Activated CD4-positive, alpha-beta T cell treated with anti-CD3 and anti-CD28 coated beads, Interleukin-2, amount 50 U/mL, for 24 hours (primary cell): ENCODE measurements at regions not wholly inside any gene's neighbourhood (a gene's known extent, or its start where the extent isn't known, plus 50 kb on each side); places are given as distances from the start of the nearest gene placed in this dataset.
"Not testable (repeated sequence)": the region's sequence is repeated elsewhere in the genome, so short reads cannot be mapped to it uniquely, and the experiment has no call there.

Experiments used
- DNase-seq, 2 donors: peaks; one replicate each; pipeline ENCODE4 v3.0.0-alpha.2; 2020; ENCODE audit warnings: low read depth in 1 of 2, low spot score in 1 of 2

- not testable (repeated sequence) for DNase-seq
Observed at GRCh38 chr1:25007390-25008191, 77.5 kb upstream of the RUNX3 start.

GRCh38 chr1:25006770-25007169 lies 76.7 kb upstream of the RUNX3 start:
- DNase-seq = no peak

GRCh38 chr1:25004355-25004754 lies 74.3 kb upstream of the RUNX3 start:
- no peak for DNase-seq

- no peak for DNase-seq
Observed at GRCh38 chr1:25003457-25004190, 73.5 kb upstream of the RUNX3 start.

- no peak for DNase-seq
Observed at GRCh38 chr1:25003000-25003399, 72.9 kb upstream of the RUNX3 start.

- DNase-seq = no peak
Observed at GRCh38 chr1:25001125-25001915, 71.2 kb upstream of the RUNX3 start.

GRCh38 chr1:24999906-25000305 lies 69.8 kb upstream of the RUNX3 start:
- DNase-seq = no peak

GRCh38 chr1:24999426-24999825 lies 69.3 kb upstream of the RUNX3 start:
- no peak for DNase-seq

- DNase-seq = no peak
Observed at GRCh38 chr1:24998563-24999245, 68.6 kb upstream of the RUNX3 start.

GRCh38 chr1:24996983-24997893 lies 67.2 kb upstream of the RUNX3 start:
- DNase-seq = no peak

GRCh38 chr1:24996456-24996855 lies 66.4 kb upstream of the RUNX3 start:
- no peak for DNase-seq

- DNase-seq = no peak
Observed at GRCh38 chr1:24995661-24996060, 65.6 kb upstream of the RUNX3 start.

- no peak for DNase-seq
Observed at GRCh38 chr1:24995140-24995539, 65.1 kb upstream of the RUNX3 start.

GRCh38 chr1:24993871-24994580 lies 64.0 kb upstream of the RUNX3 start:
- DNase-seq = no peak

- DNase-seq = no peak
Observed at GRCh38 chr1:24992761-24993211, 62.7 kb upstream of the RUNX3 start.

GRCh38 chr1:24992124-24992760 lies 62.2 kb upstream of the RUNX3 start:
- DNase-seq = no peak

- no peak for DNase-seq
Observed at GRCh38 chr1:24991697-24992096, 61.6 kb upstream of the RUNX3 start.

- no peak for DNase-seq
Observed at GRCh38 chr1:24990779-24991641, 60.9 kb upstream of the RUNX3 start.
